GM21390 (cell line): ENCODE measurements at regions not wholly inside any gene's neighbourhood (a gene's known extent, or its start where the extent isn't known, plus 50 kb on each side); places are given as distances from the start of the nearest gene placed in this dataset.
"Not testable (repeated sequence)": the region's sequence is repeated elsewhere in the genome, so short reads cannot be mapped to it uniquely, and the experiment has no call there.

ENCODE experiments used
- ATAC-seq: cut with Tn5 transposase; IDR thresholded peaks from one replicate; pipeline ENCODE4 v1.9.1; 2021; ENCODE audit not compliant: unreplicated experiment

DNA sequence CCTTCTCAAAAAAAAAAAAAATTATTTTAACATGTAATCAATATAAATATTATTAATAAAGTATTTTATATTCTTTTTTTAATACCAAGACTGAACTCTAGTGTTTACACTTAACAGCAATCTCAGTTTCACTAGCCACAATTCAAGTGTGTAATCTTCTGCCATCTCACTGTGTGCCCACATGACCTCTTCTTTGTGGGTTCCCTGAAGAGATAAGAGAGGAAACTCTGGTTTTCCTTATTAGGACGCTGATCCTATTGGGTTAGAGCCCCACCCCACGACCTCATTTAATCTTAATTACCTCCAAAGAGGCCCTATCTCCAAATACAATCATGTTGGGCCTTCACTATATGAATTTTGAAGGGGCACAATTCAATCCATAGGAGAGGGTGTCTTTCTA lies 177.6 kb downstream of the STK31 start:
- ATAC-seq = no peak

- no peak for ATAC-seq
These were observed 178.9 kb downstream of the STK31 start for GRCh38 chr7:23888958-23889357.

GRCh38 chr7:23889566-23889965 lies 179.5 kb downstream of the STK31 start:
- ATAC-seq = no peak

DNA sequence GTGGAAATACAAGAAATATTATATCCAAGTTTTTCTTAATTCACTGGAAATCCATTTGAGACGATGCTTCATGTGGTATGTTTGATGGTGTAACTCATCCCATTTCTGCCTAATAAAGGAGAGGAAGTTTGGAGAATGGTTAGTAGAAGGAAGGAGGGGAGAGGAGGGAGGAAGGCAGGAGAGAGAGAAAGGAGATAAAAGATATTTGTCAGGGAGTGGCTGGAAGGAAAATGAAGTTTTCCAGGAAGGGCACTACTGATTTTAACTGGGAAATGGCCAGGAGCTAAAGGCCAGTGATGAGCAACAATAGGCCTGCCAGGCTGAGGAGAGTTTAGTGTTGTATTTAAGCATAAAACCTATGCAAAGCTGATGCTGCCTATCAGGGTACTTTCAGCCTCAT lies 182.0 kb downstream of the STK31 start:
- no peak for ATAC-seq

DNA sequence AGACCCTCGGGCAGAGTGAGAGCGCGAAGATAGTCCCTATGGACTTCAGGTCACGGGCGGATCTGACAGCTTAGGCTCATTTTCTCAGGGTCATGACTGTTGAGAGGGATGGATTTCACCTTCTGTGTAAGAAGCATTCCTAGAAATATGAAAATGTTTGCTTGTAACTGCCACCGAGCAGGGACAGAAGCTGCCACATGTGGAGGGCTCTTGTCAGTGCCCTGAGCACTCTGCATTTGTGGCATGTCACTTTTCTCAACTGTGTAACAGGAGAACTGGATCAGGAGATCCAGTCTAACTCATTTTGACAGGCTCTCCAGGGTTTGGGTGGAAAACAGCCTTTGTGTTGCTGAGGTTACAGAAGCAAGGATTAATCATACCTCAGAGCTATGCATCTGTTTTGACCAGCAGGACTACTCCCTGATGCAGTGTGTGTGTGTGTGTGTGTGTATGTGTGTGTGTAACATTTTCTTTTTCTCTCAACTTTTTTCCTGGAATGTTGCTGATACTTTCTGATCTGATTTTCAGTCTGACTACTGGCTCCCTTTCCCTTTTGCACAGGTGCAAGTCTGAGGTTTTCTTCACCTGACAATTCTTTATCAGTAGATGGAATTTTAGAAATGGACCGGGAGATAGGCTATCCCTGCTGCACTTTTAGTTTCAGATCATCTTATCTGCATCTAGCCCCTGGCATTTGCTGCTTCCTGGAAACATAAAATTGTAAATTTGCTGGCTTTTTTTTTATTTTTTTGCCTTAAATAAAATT lies 183.3 kb downstream of the STK31 start:
- ATAC-seq = no peak

DNA sequence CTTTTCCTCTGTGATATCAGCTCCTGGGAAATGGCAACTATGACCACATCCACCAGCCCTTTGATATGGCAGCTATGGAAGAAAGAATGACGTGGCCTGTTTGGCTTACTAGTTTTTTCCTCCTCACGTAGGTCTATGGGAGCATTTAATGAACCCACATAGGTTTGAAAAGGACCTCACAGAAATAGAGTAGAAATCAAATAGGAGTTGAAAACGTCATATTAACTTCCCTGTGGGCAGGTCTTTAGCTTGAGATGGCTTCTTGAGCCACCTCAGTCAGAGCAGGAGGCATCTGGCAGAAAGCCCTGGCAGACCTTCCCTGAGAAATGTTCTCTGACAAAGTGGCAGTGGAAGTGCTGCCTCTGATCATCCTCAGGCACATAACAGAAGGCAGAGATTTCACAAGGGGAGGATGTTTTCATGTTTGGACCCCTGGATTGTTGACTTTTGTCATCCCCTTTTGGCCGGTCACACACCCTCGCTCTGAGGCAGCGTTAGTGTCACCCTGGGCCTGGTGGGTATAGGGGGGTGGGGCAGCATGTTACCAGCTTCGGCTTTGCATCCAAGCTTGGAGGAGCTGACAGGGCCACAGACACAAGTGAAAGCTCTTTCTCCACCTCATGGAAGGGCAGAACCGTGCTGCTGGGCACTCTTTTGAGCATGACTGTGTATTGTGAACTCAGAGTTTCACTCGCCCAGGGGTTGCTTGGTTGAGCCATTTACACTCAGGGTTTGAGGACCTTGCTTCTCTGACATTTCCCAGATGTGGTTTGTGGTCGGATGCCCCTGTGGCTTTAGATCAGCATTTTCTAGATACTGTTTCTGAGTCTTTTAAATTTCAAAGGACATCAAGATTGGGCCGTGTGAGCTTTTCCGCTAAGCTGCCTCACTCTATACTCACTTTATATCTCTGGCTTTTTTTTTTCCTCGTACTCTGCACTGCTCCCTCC lies 184.2 kb downstream of the STK31 start:
- no peak for ATAC-seq

DNA sequence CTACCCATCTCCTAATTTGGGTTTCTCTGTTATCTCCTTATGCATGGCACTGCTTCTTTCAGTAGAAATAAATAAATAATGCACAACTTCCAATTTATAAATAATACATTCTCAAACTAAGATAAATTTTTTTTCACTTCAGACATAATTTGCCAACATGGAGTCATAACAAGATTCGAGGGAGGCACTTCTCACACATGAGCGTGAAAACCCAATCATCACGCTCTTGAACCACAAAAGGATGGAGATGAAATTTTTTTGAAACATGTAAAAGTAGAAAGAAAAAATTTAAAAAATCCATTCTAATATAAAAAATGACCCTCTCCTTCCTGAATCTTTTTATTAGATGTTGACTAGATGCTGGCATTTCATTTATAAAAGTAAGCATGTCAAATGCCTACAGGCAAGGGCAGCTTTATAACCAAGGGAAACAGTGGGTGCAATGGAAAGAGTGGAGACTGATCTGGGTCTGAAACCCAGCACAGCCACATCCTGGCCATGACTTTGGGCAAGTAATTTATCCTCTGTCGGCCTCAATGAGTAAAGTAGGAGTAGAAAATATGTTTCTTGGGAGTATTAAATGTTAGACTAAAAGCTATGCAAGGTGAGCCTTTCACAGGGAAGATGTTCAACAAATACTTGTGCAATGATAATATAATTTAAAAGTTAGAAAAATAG lies 185.0 kb downstream of the STK31 start:
- ATAC-seq = no peak

DNA sequence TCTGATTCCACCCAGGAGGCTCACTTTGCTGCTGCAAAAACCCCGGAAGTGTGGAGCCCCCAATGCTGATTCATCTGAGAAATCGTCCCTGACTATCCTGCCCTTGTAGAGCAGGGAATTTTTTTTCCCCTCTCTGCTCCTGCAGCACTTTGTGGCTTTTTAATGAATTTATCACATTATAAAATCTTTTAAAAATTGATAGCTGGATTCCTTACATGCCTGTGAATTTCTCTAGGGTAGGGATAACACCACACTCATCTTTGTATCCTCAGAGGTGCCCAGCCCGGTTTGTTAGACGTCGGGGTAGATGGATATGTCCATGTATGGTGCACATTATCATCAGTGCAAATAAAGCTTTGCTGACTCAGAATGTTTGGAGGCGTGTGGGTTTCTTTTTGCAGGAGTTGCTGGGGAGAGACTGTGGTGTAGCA lies 185.7 kb downstream of the STK31 start:
- no peak for ATAC-seq

DNA sequence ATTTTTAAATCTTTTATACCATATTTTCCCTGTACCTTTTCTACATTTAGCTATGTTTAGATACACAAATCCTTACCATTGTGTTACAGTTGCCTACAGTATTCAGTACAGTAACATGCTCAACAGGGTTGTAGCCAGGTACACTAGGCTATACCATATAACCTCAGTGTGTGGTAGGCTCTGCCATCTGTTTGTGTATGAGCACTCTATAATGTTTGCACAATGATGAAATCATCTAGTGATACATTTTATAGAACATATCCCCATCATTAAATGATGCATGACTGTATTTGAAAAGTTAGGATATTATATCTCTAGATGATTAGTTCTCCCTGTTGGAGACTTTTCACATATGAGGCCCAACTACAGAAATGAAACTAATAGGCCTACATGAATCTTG lies 188.6 kb downstream of the STK31 start:
- ATAC-seq = no peak

DNA sequence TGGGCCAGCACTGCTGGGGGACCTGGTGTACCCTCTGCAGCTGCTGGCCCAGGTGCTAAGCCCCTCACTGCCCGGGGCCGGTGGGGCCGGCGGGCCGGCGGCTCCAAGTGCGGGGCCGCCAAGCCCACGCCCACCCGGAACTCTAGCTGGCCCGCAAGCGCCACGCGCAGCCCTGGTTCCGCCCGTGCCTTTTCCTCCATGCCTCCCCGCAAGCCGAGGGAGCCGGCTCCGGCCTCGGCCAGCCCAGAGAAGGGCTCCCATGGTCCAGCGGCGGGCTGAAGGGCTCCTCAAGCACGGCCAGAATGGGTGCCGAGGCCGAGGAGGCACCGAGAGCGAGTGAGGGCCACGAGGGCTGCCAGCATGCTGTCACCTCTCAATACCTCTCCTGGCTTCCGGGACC lies 194.9 kb downstream of the STK31 start:
- ATAC-seq = not testable (repeated sequence)

DNA sequence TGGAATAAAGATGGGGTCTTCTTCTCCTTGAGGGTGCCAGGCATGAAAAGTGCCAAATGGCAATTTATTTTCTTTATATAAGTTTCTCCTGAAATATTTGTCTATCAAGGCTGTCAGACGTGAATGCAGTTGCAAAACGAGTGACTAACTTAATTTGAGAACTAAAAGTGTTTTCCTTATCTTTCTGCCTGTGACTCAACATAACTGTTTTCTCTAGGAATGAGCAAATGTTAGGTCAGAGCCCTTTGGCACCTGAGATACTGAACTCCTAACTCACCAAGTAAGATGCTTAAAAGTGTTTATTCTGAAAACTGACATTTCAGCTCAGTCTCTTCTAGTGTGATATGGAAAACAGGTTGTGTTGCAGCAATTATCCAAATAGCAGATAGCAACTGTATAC lies 197.0 kb downstream of the STK31 start:
- ATAC-seq = no peak

DNA sequence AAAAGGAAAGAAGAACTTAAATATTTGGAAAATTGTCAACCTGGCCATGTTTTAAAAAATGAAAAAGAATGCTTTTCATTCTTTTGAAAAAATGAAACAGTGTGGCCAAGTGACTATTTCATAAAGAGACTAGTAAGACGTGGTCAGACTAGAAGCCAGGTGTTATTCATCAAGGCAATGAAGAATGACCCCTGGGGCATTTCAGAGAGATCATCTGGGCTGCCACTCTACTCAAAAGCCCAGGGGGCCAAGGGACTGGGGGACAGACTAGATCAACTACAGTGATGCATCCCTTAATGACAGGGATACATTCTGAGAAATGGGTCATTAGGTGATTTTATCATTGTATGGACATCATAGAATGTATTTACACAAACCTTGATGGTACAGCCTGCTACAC lies 199.4 kb downstream of the STK31 start:
- no peak for ATAC-seq

DNA sequence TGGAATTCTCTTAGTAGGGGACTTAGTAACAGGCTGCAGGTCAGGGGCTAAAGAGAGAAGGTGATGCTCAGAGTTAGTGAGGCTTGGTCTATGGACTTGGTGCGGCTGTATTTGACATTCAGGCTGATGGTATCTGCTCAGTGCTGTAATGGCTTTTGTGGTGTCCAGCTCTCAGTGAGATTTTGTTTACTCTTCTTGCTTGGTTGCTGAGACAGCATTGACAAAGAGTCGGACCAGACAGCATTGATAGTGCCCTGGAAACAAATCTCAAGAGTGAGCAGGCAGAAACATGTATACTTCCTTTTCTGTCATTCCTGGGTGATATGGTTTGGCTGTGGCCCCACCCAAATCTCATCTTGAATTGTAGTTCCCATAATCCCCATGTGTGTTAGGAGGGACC lies 202.0 kb downstream of the STK31 start:
- ATAC-seq = no peak

GRCh38 chr7:23913016-23913415 lies 203.0 kb downstream of the STK31 start:
- no peak for ATAC-seq

GRCh38 chr7:23915236-23915635 lies 205.2 kb downstream of the STK31 start:
- no peak for ATAC-seq

- ATAC-seq = no peak
These were observed 208.3 kb downstream of the STK31 start for GRCh38 chr7:23918286-23918685.

GRCh38 chr7:23918856-23919255 lies 208.8 kb downstream of the STK31 start:
- no peak for ATAC-seq

- ATAC-seq = no peak
These were observed 215.1 kb downstream of the STK31 start for GRCh38 chr7:23925088-23925487.

DNA sequence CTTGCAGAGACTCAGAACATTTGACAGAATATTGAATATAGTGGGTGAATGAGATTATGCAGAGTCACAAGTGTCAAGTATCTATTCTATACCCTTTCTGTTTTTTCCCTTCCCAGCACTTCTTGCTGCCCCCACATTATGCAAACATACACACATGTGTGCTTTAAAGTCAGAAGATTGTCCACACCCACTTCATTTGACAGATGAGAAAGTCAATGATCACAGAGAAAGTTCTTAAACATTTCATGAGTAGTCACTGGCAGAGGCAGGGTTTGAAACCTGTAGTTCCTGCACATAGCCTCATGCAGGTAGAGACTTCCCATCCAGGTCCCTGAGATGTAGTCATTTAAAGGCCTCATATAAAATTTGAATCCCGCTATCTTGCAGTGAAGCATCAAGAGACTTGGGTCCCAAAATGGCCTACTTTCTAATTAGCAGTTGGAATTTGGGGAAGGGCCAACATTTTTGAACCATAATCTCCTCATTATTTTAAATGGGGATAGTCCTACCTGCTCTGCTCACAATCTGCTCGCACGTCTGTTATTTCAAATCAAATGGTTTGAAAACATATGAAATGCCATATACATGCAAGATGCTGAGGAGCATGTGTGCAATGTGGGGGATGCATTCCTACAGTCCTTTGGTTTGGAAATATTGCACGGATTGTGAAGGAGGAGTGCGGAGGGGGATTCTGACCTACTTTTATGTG lies 217.8 kb downstream of the STK31 start:
- ATAC-seq = no peak

DNA sequence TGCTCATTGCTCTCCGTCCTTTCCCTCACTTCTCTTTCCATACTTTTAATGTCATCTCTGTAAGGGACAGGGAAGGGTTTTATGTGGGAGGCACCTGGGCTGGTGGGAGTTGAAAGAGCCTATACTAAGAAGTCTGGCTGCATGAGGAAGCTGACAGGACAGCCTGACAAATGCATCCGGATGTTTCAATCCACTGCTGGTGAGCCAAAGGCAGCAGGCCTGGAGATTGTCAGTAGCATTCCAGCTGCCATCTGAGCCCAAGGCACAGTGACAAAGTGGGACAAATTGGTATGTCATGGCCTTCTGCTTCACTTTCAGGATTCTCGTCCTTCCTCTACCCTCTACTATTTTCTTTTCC lies 218.4 kb downstream of the STK31 start:
- no peak for ATAC-seq

DNA sequence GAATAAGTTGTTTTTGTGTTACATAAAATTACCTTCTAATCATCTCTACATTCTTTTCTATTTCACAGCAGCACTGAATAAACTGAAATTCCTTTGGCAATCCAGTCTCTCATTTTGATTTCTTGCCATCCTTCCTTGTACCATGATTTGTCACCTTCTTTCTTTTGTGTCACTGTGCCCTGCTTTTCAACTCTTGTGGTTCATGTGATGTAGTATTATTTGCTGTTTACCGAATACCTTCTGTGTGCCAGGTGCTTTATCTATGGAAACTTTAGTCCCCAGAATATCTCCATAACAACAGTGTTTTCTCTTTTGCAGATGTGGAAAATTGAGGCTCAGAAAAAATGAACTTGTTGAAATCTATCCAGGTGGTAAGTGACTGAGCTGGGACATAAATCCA lies 220.3 kb downstream of the STK31 start:
- ATAC-seq = no peak
